Stimulated activated CD8-positive, alpha-beta memory T cell treated with anti-CD3 and anti-CD28 coated beads, Interleukin-12 subunit alpha, Interleukin-12 subunit beta, amount 100 ng/mL, for 1 hour (primary cell): ENCODE measurements at regions not wholly inside any gene's neighbourhood (a gene's known extent, or its start where the extent isn't known, plus 50 kb on each side); places are given as distances from the start of the nearest gene placed in this dataset.

Experiments used
- DNase-seq: peaks from one replicate; pipeline ENCODE4 v3.0.0-alpha.2; 2020; ENCODE audit warnings: low read depth

DNA sequence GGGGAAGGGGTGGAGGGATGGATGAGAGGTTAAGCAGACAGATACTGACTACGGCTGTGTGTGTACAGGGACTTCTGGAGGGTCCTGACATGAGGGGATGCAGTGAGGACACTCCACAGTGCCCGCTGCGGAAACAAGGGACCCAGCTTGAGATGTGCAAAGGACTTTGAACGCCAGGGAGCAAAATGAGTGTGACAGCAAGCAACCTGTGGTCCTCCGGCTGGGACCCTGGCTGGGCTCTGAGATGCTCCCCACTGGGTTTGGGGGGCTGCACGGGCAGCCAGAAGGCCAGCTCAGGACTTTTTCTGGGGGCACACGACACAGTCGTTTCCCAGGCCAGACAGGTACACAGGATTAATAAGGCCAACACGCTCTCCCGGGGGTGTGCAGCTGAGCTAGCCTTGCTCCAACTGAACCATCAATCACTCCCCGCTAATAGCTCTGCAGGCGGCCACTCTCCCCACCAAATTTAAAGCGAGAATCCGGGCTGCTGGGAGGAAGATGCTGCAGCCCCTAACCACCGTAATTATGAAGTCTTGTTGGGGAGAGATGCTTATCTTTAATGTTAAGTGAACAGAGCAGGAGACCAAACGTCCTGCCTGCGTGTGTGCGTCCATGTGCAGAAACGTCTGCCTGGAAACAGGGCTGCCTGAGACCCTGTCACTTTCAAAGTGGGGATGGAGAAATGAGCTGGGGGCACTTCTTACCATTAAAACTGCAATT lies 51.6 kb upstream of the DLK1 start:
- DNase-seq, result no peak

GRCh38 chr14:100675699-100676684 lies 50.7 kb upstream of the DLK1 start:
- DNase-seq, result no peak
